ENCODE measurements at regions not wholly inside any gene's neighbourhood (a gene's known extent, or its start where the extent isn't known, plus 50 kb on each side); places are given as distances from the start of the nearest gene placed in this dataset.

- Histone ChIP-seq H3K27ac (no peak overlapping the region), H3K4me1 (no peaks in the 10 kb centered on the region), H3K9me3 (no peaks in the 10 kb centered on the region), H3K27me3 (no peaks in the 10 kb centered on the region), H3K4me3 (no peak overlapping the region), H3K36me3 (ENCODE audit: low read depth, missing control alignments) (no peaks in the 10 kb centered on the region)
- WGBS, 2 donors: 36 to 41% methylated on average over 3 of the region's 3 CpGs
- intact Hi-C loops (cut with DNase I; ENCODE audit: low total_unique reads): no loop called here
- no peak for TF ChIP-seq POLR2A (IDR thresholded peaks at IDR 0.05)
- no peak for TF ChIP-seq CTCF (IDR thresholded peaks at IDR 0.05)
- DNase-seq: no peak
Observed at GRCh38 chr7:42606193-42606905, 305.5 kb downstream of the C7orf25 start.

GRCh38 chr7:42605406-42606192 lies 306.3 kb downstream of the C7orf25 start:
- H3K4me3 ChIP-seq: no peak overlapping the region
- H3K4me1 ChIP-seq: no peaks in the 10 kb centered on the region
- no peak for DNase-seq
- no peak for TF ChIP-seq POLR2A (IDR thresholded peaks at IDR 0.05)
- no peak for TF ChIP-seq CTCF (IDR thresholded peaks at IDR 0.05)
- 48 to 54% methylated on average over 7 of the region's 7 CpGs for WGBS, 2 donors
- intact Hi-C loops (cut with DNase I; ENCODE audit: low total_unique reads): no loop called here
- no peaks in the 10 kb centered on the region for H3K27me3 ChIP-seq
- no peak overlapping the region for H3K27ac ChIP-seq
- no peaks in the 10 kb centered on the region for H3K9me3 ChIP-seq
- H3K36me3 ChIP-seq (ENCODE audit: low read depth, missing control alignments): no peaks in the 10 kb centered on the region

GRCh38 chr7:42603496-42603895 lies 308.4 kb downstream of the C7orf25 start:
- no peaks in the 10 kb centered on the region for H3K4me1 ChIP-seq
- 87 to 91% methylated on average over 2 of the region's 2 CpGs for WGBS, 2 donors
- intact Hi-C loops (cut with DNase I; ENCODE audit: low total_unique reads): no loop called here

GRCh38 chr7:42597300-42597699 lies 314.6 kb downstream of the C7orf25 start:
- 83 to 87% methylated on average over 3 of the region's 3 CpGs for WGBS, 2 donors
- Histone ChIP-seq H3K27ac (no peak overlapping the region), H3K36me3 (ENCODE audit: low read depth, missing control alignments) (no peaks in the 10 kb centered on the region), H3K4me3 (no peak overlapping the region), H3K4me1 (no peaks in the 10 kb centered on the region), H3K9me3 (no peaks in the 10 kb centered on the region), H3K27me3 (no peaks in the 10 kb centered on the region)
- DNase-seq: no peak
- TF ChIP-seq CTCF (IDR thresholded peaks at IDR 0.05) (no peak), POLR2A (IDR thresholded peaks at IDR 0.05) (no peak)
- intact Hi-C loops (cut with DNase I; ENCODE audit: low total_unique reads): no loop called here

More at GRCh38 chr7:42603496-42603895, 308.4 kb downstream of the C7orf25 start:
- Histone ChIP-seq H3K27me3 (no peaks in the 10 kb centered on the region), H3K4me3 (no peak overlapping the region), H3K27ac (no peak overlapping the region), H3K36me3 (ENCODE audit: low read depth, missing control alignments) (no peaks in the 10 kb centered on the region), H3K9me3 (no peaks in the 10 kb centered on the region)
- DNase-seq: no peak
- TF ChIP-seq CTCF (IDR thresholded peaks at IDR 0.05) (no peak), POLR2A (IDR thresholded peaks at IDR 0.05) (no peak)
